ENCODE measurements at regions not wholly inside any gene's neighbourhood (a gene's known extent, or its start where the extent isn't known, plus 50 kb on each side); places are given as distances from the start of the nearest gene placed in this dataset.

GRCh38 chr9:29945012-29945411 is 2371.7 kb upstream of the C9orf72 start:
- H3K4me1 ChIP-seq (ENCODE audit: insufficient read depth), result no peaks in the 10 kb centered on the region
- H3K36me3 ChIP-seq, result no peaks in the 10 kb centered on the region
- H3K9me3 ChIP-seq, result no peaks in the 10 kb centered on the region
- 90 to 95% (median 92%) methylated on average over 1 of the region's 1 CpG for WGBS, 3 donors
- DNase-seq, result no peak
- no peak for TF ChIP-seq EP300 (IDR thresholded peaks at IDR 0.05)
- no peak for TF ChIP-seq POLR2A (IDR thresholded peaks at IDR 0.05)
- TF ChIP-seq CTCF (IDR thresholded peaks at IDR 0.05), result no peak
- no peak overlapping the region for H3K27ac ChIP-seq
- no peak overlapping the region for H3K4me3 ChIP-seq
- no peaks in the 10 kb centered on the region for H3K27me3 ChIP-seq
- intact Hi-C loops (cut with DNase I), result no loop called here

- no peak for DNase-seq
- H3K27ac ChIP-seq, result no peak overlapping the region
- TF ChIP-seq POLR2A (IDR thresholded peaks at IDR 0.05) (no peak), EP300 (IDR thresholded peaks at IDR 0.05) (no peak), CTCF (IDR thresholded peaks at IDR 0.05) (no peak)
Observed at GRCh38 chr9:29958469-29958868, 2385.2 kb upstream of the C9orf72 start.

GRCh38 chr9:29965834-29966233 is 2392.6 kb upstream of the C9orf72 start:
- WGBS, 3 donors, result 68 to 73% (median 69%) methylated on average over 6 of the region's 6 CpGs
- Histone ChIP-seq H3K36me3 (no peaks in the 10 kb centered on the region), H3K27me3 (no peaks in the 10 kb centered on the region), H3K27ac (no peak overlapping the region), H3K4me3 (no peak overlapping the region), H3K9me3 (no peaks in the 10 kb centered on the region), H3K4me1 (ENCODE audit: insufficient read depth) (no peaks in the 10 kb centered on the region)
- DNase-seq, result no peak
- intact Hi-C loops (cut with DNase I), result loop anchor here in 1 of 4 donors (5.0 kb wide), 1 partner anchor 36 kb away; no protein-coding TSS in a partner anchor
- TF ChIP-seq POLR2A (IDR thresholded peaks at IDR 0.05) (no peak), EP300 (IDR thresholded peaks at IDR 0.05) (no peak), CTCF (IDR thresholded peaks at IDR 0.05) (no peak)

More at GRCh38 chr9:29958469-29958868, 2385.2 kb upstream of the C9orf72 start:
- 62 to 76% (median 69%) methylated on average over 2 of the region's 2 CpGs for WGBS, 3 donors
- intact Hi-C loops (cut with DNase I), result no loop called here
- Histone ChIP-seq H3K9me3 (no peaks in the 10 kb centered on the region), H3K36me3 (no peaks in the 10 kb centered on the region), H3K27me3 (no peaks in the 10 kb centered on the region), H3K4me3 (no peak overlapping the region), H3K4me1 (ENCODE audit: insufficient read depth) (no peaks in the 10 kb centered on the region)

- Histone ChIP-seq H3K27ac (no peak overlapping the region), H3K36me3 (no peaks in the 10 kb centered on the region), H3K9me3 (no peaks in the 10 kb centered on the region), H3K4me1 (ENCODE audit: insufficient read depth) (no peaks in the 10 kb centered on the region), H3K27me3 (no peaks in the 10 kb centered on the region), H3K4me3 (no peak overlapping the region)
- intact Hi-C loops (cut with DNase I), result loop anchor here in 1 of 4 donors (5.0 kb wide), 1 partner anchor 36 kb away; no protein-coding TSS in a partner anchor
- TF ChIP-seq EP300 (IDR thresholded peaks at IDR 0.05), result no peak
- WGBS, 3 donors, result 66 to 77% (median 72%) methylated on average over 2 of the region's 2 CpGs
- no peak for DNase-seq
Observed at GRCh38 chr9:29966247-29966646, 2393.0 kb upstream of the C9orf72 start.

GRCh38 chr9:29968831-29969230 is 2395.6 kb upstream of the C9orf72 start:
- intact Hi-C loops (cut with DNase I), result loop anchor here in 1 of 4 donors (5.0 kb wide), 1 partner anchor 33 kb away; no protein-coding TSS in a partner anchor
- Histone ChIP-seq H3K27ac (no peak overlapping the region), H3K36me3 (no peaks in the 10 kb centered on the region), H3K27me3 (no peaks in the 10 kb centered on the region), H3K9me3 (no peaks in the 10 kb centered on the region), H3K4me3 (no peak overlapping the region), H3K4me1 (ENCODE audit: insufficient read depth) (no peaks in the 10 kb centered on the region)
- no peak for TF ChIP-seq EP300 (IDR thresholded peaks at IDR 0.05)
- no peak for TF ChIP-seq POLR2A (IDR thresholded peaks at IDR 0.05)
- TF ChIP-seq CTCF (IDR thresholded peaks at IDR 0.05), result no peak
- 92 to 98% (median 97%) methylated on average over 3 of the region's 3 CpGs for WGBS, 3 donors
- no peak for DNase-seq

All from ovary (tissue), 7 donors.